GM12891 (cell line): ENCODE measurements at regions not wholly inside any gene's neighbourhood (a gene's known extent, or its start where the extent isn't known, plus 50 kb on each side); places are given as distances from the start of the nearest gene placed in this dataset.

Source experiments
- PAX5 ChIP-seq: IDR thresholded peaks from 2 replicates; pipeline ENCODE4 v1.6.1; 2011; ENCODE audit warnings: low read length, moderate library complexity, mild to moderate bottlenecking; ENCODE audit not compliant: insufficient read depth, severe bottlenecking
- POLR2A ChIP-seq: IDR thresholded peaks from 2 replicates; pipeline ENCODE4 v1.6.1; 2011; ENCODE audit warnings: low read depth, low read length, control low read depth
- POLR2AphosphoS5 ChIP-seq: IDR thresholded peaks from 2 replicates; pipeline ENCODE4 v1.6.1; 2011; ENCODE audit warnings: low read depth, low read length, control low read depth
- POU2F2 ChIP-seq: IDR thresholded peaks from 2 replicates; pipeline ENCODE4 v1.6.1; 2011; ENCODE audit warnings: low read depth, mild to moderate bottlenecking, control low read depth, low read length, moderate library complexity
- SPI1 ChIP-seq: IDR thresholded peaks from 2 replicates; pipeline ENCODE4 v1.6.1; 2011; ENCODE audit warnings: low read depth, low read length, control low read depth
- TAF1 ChIP-seq: IDR thresholded peaks from 2 replicates; pipeline ENCODE4 v1.6.1; 2011; ENCODE audit warnings: low read depth, low read length, control low read depth

GRCh38 chr4:81954271-81954670 lies 419.5 kb downstream of the HNRNPD start:
- TF ChIP-seq POLR2A: no peak
- no peak for TF ChIP-seq TAF1
- no peak for TF ChIP-seq SPI1
- TF ChIP-seq POLR2AphosphoS5: no peak
- TF ChIP-seq POU2F2: no peak
- TF ChIP-seq PAX5: no peak
